ENCODE measurements at regions not wholly inside any gene's neighbourhood (a gene's known extent, or its start where the extent isn't known, plus 50 kb on each side); places are given as distances from the start of the nearest gene placed in this dataset.

- TF ChIP-seq, protein P1, sequence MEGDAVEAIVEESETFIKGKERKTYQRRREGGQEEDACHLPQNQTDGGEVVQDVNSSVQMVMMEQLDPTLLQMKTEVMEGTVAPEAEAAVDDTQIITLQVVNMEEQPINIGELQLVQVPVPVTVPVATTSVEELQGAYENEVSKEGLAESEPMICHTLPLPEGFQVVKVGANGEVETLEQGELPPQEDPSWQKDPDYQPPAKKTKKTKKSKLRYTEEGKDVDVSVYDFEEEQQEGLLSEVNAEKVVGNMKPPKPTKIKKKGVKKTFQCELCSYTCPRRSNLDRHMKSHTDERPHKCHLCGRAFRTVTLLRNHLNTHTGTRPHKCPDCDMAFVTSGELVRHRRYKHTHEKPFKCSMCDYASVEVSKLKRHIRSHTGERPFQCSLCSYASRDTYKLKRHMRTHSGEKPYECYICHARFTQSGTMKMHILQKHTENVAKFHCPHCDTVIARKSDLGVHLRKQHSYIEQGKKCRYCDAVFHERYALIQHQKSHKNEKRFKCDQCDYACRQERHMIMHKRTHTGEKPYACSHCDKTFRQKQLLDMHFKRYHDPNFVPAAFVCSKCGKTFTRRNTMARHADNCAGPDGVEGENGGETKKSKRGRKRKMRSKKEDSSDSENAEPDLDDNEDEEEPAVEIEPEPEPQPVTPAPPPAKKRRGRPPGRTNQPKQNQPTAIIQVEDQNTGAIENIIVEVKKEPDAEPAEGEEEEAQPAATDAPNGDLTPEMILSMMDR (IDR thresholded peaks at IDR 0.05) = no peak
- no peak for TF ChIP-seq POLR2A (IDR thresholded peaks at IDR 0.05)
Observed at GRCh38 chr1:60277269-60277668, 203.7 kb upstream of the C1orf87 start.

Data from thyroid gland (tissue), 4 donors.